ENCODE measurements at regions not wholly inside any gene's neighbourhood (a gene's known extent, or its start where the extent isn't known, plus 50 kb on each side); places are given as distances from the start of the nearest gene placed in this dataset.
A peak's percentile ranks its signal among the peaks of the same experiment; 100 is the strongest.

GRCh38 chr16:85490407-85491057 is 122.6 kb upstream of the GSE1 start:
- Histone ChIP-seq H3K27ac (ENCODE audit: low read length) (no peak overlapping the region), H3K9me3 (ENCODE audit: low read length) (no peaks in the 10 kb centered on the region)
- TF ChIP-seq CTCF (IDR thresholded peaks at IDR 0.05; ENCODE audit: poor library complexity, severe bottlenecking): no peak
- TF ChIP-seq REST (IDR thresholded peaks at IDR 0.05; ENCODE audit: borderline replicate concordance): no peak
- no peak for TF ChIP-seq RAD21 (conservative IDR thresholded peaks at IDR 0.05)
- no peak for TF ChIP-seq POLR2AphosphoS5 (IDR thresholded peaks at IDR 0.05)
- TF ChIP-seq EZH2 (IDR thresholded peaks at IDR 0.05; ENCODE audit: borderline replicate concordance, insufficient read depth, low read length, poor library complexity, severe bottlenecking): no peak
- TF ChIP-seq TAF1 (IDR thresholded peaks at IDR 0.05; ENCODE audit: low read depth): no peak
- TF ChIP-seq EP300 (conservative IDR thresholded peaks at IDR 0.05; ENCODE audit: poor library complexity, severe bottlenecking): no peak
- TF ChIP-seq SMC3 (conservative IDR thresholded peaks at IDR 0.05; ENCODE audit: poor library complexity): no peak
- TF ChIP-seq MXI1 (conservative IDR thresholded peaks at IDR 0.05; ENCODE audit: poor library complexity, severe bottlenecking): no peak

GRCh38 chr16:85491058-85491771 is 121.9 kb upstream of the GSE1 start:
- no peak overlapping the region for H2AFZ ChIP-seq (ENCODE audit: low read depth, low read length)
- H3K9ac ChIP-seq (ENCODE audit: low read length): no peak overlapping the region
- H4K20me1 ChIP-seq (ENCODE audit: insufficient read depth): no peaks in the 10 kb centered on the region

More at GRCh38 chr16:85490407-85491057, 122.6 kb upstream of the GSE1 start:
- H3K4me2 ChIP-seq (ENCODE audit: low read length): no peak overlapping the region
- H3K9ac ChIP-seq (ENCODE audit: low read length): no peak overlapping the region
- no peaks in the 10 kb centered on the region for H3K27me3 ChIP-seq (ENCODE audit: insufficient read depth, low read depth, low read length)
- no peaks in the 10 kb centered on the region for H4K20me1 ChIP-seq (ENCODE audit: insufficient read depth)
- H3K36me3 ChIP-seq (ENCODE audit: insufficient read depth, low read length): no peaks in the 10 kb centered on the region
- no peak overlapping the region for H3K4me3 ChIP-seq (ENCODE audit: low read length)
- no peaks in the 10 kb centered on the region for H3K9me2 ChIP-seq (ENCODE audit: insufficient read depth, low read length)
- H2AFZ ChIP-seq (ENCODE audit: low read depth, low read length): no peak overlapping the region
- no peaks in the 10 kb centered on the region for H3F3A ChIP-seq (ENCODE audit: insufficient read depth, low read length, poor library complexity, severe bottlenecking)
- H3K79me2 ChIP-seq (replicated peaks; ENCODE audit: insufficient read depth, low read length): no peaks in the 10 kb centered on the region

More at GRCh38 chr16:85491058-85491771, 121.9 kb upstream of the GSE1 start:
- Histone ChIP-seq H3F3A (ENCODE audit: insufficient read depth, low read length, poor library complexity, severe bottlenecking) (no peaks in the 10 kb centered on the region), H3K27ac (ENCODE audit: low read length) (no peak overlapping the region), H3K27me3 (ENCODE audit: insufficient read depth, low read depth, low read length) (no peaks in the 10 kb centered on the region), H3K9me3 (ENCODE audit: low read length) (no peaks in the 10 kb centered on the region), H3K4me2 (ENCODE audit: low read length) (no peak overlapping the region), H3K4me3 (ENCODE audit: low read length) (no peak overlapping the region), H3K79me2 (replicated peaks; ENCODE audit: insufficient read depth, low read length) (no peaks in the 10 kb centered on the region), H3K9me2 (ENCODE audit: insufficient read depth, low read length) (no peaks in the 10 kb centered on the region), H3K36me3 (ENCODE audit: insufficient read depth, low read length) (no peaks in the 10 kb centered on the region)
- TF ChIP-seq RAD21 (conservative IDR thresholded peaks at IDR 0.05): no peak
- no peak for TF ChIP-seq EZH2 (IDR thresholded peaks at IDR 0.05; ENCODE audit: borderline replicate concordance, insufficient read depth, low read length, poor library complexity, severe bottlenecking)
- peak; percentile 52 for TF ChIP-seq CTCF (IDR thresholded peaks at IDR 0.05; ENCODE audit: poor library complexity, severe bottlenecking)
- TF ChIP-seq REST (IDR thresholded peaks at IDR 0.05; ENCODE audit: borderline replicate concordance): no peak
